Neural crest cell (in vitro differentiated cells): ENCODE measurements at regions not wholly inside any gene's neighbourhood (a gene's known extent, or its start where the extent isn't known, plus 50 kb on each side); places are given as distances from the start of the nearest gene placed in this dataset.

Experiments
- DNase-seq: peaks from one replicate; pipeline ENCODE4 v3.0.0; 2021; ENCODE audit warnings: low read depth, mixed read lengths, low spot score
- H3K27ac Mint-ChIP-seq: one replicate; pipeline ENCODE4 v1.8.0; 2021; ENCODE audit warnings: mild to moderate bottlenecking, mixed read lengths; ENCODE audit not compliant: unreplicated experiment
- H3K27me3 Mint-ChIP-seq: 2 replicates; pipeline ENCODE4 v1.8.0; 2021; ENCODE audit warnings: low read depth, mild to moderate bottlenecking, mixed read lengths
- H3K36me3 Mint-ChIP-seq: 2 replicates; pipeline ENCODE4 v1.8.0; 2021; ENCODE audit warnings: low read depth, mild to moderate bottlenecking, mixed read lengths
- H3K4me1 Mint-ChIP-seq: 2 replicates; pipeline ENCODE4 v1.8.0; 2021; ENCODE audit warnings: mixed read lengths
- H3K4me3 Mint-ChIP-seq: one replicate; pipeline ENCODE4 v1.8.0; 2021; ENCODE audit warnings: mild to moderate bottlenecking, mixed read lengths
- H3K9me3 Mint-ChIP-seq: 2 replicates; pipeline ENCODE4 v1.8.0; 2021; ENCODE audit warnings: mixed read lengths
- CTCF ChIP-seq: fragments of 200-600 bp; sonication (generic); conservative IDR thresholded peaks from 2 replicates; pipeline ENCODE4 v1.5.0; 2021; ENCODE audit warnings: antibody characterized with exemption, mild to moderate bottlenecking

GRCh38 chr14:34030864-34031263 lies 80.0 kb upstream of the EGLN3 start:
- no peak overlapping the region for H3K27ac Mint-ChIP-seq
- DNase-seq: no peak
- no peak for TF ChIP-seq CTCF
- H3K4me3 Mint-ChIP-seq: no peak overlapping the region
- H3K27me3 Mint-ChIP-seq: no peaks in the 10 kb centered on the region
- H3K36me3 Mint-ChIP-seq: no peaks in the 10 kb centered on the region
- H3K4me1 Mint-ChIP-seq: no peaks in the 10 kb centered on the region
- no peaks in the 10 kb centered on the region for H3K9me3 Mint-ChIP-seq

- TF ChIP-seq CTCF: no peak
- Mint-ChIP-seq H3K27me3 (no peaks in the 10 kb centered on the region), H3K9me3 (no peaks in the 10 kb centered on the region), H3K4me1 (no peaks in the 10 kb centered on the region), H3K36me3 (no peaks in the 10 kb centered on the region), H3K27ac (no peak overlapping the region), H3K4me3 (no peak overlapping the region)
- DNase-seq: no peak
These were observed 79.1 kb upstream of the EGLN3 start for GRCh38 chr14:34029921-34030334.

- Mint-ChIP-seq H3K27me3 (no peaks in the 10 kb centered on the region), H3K4me3 (no peak overlapping the region), H3K36me3 (no peaks in the 10 kb centered on the region), H3K4me1 (peaks cover 7% of the 10 kb centered on the region), H3K9me3 (no peaks in the 10 kb centered on the region), H3K27ac (no peak overlapping the region)
- no peak for TF ChIP-seq CTCF
- DNase-seq: no peak
These were observed 77.2 kb upstream of the EGLN3 start for GRCh38 chr14:34027990-34028495.

GRCh38 chr14:34027130-34027989 lies 76.5 kb upstream of the EGLN3 start:
- Mint-ChIP-seq H3K9me3 (no peaks in the 10 kb centered on the region), H3K4me3 (no peak overlapping the region), H3K36me3 (no peaks in the 10 kb centered on the region), H3K27ac (no peak overlapping the region), H3K4me1 (peaks cover 7% of the 10 kb centered on the region), H3K27me3 (no peaks in the 10 kb centered on the region)
- no peak for TF ChIP-seq CTCF
- no peak for DNase-seq

GRCh38 chr14:34025325-34026017 lies 74.6 kb upstream of the EGLN3 start:
- Mint-ChIP-seq H3K36me3 (no peaks in the 10 kb centered on the region), H3K4me1 (peaks cover 7% of the 10 kb centered on the region), H3K4me3 (no peak overlapping the region), H3K9me3 (no peaks in the 10 kb centered on the region), H3K27ac (no peak overlapping the region), H3K27me3 (no peaks in the 10 kb centered on the region)
- TF ChIP-seq CTCF: no peak
- DNase-seq: no peak
